ENCODE measurements at regions not wholly inside any gene's neighbourhood (a gene's known extent, or its start where the extent isn't known, plus 50 kb on each side); places are given as distances from the start of the nearest gene placed in this dataset.

DNA sequence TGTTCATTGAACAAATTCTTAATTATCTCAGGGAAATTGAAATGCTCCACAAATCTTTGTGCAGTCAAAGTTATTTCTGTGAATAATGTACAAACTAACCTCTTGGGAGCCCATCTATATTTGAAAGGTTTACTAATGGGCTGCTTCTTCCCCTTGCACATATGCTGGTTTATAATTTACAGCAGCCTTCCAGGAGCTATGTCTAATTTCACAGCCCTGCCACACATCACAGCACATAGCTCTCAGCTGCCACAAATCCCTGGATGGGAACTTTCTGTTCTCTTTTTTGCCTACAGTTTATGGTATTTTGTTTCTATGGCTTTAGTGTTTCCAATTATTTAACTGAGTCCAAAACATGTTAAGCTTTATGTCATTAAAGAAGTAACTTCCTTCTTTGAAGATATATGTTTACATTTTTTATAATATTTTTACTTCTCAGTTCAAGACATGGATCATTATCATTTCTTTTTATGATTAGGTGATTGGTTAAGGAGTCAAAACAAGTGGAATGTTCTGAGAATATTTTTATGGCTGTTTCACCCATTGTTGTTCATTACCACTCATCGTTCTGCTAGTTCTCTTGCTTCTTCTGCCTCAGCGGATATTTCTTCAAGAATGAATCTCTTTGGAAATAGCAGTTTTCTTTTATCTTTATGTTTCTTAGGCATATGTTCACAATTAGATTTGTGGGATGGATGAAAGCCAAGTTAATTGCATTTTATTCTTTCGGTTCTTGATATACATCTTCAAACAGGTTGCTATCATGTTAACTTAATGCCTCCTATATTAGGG is 475.6 kb upstream of the MIS18BP1 start:
- no peak overlapping the region for H3K27ac ChIP-seq (ENCODE audit: low read length)
- intact Hi-C loops (cut with micrococcal nuclease) = no loop called here
- Mint-ChIP-seq H3K9me3 (peaks cover 9 to 12% of the 10 kb centered on the region in 2 donors), H3K4me3 (no peak overlapping the region), H3K36me3 (no peaks in the 10 kb centered on the region), H3K4me1 (no peaks in the 10 kb centered on the region), H3K27ac (no peak overlapping the region), H3K27me3 (ENCODE audit: low read depth in 2 of 2) (no peaks in the 10 kb centered on the region)
- no peaks in the 10 kb centered on the region for H3K4me1 ChIP-seq (ENCODE audit: control insufficient read depth, insufficient read depth, low read length)
- H3K9me3 ChIP-seq (ENCODE audit: control insufficient read depth, insufficient read depth, low read length) = peaks cover 5% of the 10 kb centered on the region
- H3K36me3 ChIP-seq (ENCODE audit: control insufficient read depth, insufficient read depth, low read length) = no peaks in the 10 kb centered on the region
- DNase-seq (no peak), ATAC-seq (no peak)
- TF ChIP-seq, protein P1, sequence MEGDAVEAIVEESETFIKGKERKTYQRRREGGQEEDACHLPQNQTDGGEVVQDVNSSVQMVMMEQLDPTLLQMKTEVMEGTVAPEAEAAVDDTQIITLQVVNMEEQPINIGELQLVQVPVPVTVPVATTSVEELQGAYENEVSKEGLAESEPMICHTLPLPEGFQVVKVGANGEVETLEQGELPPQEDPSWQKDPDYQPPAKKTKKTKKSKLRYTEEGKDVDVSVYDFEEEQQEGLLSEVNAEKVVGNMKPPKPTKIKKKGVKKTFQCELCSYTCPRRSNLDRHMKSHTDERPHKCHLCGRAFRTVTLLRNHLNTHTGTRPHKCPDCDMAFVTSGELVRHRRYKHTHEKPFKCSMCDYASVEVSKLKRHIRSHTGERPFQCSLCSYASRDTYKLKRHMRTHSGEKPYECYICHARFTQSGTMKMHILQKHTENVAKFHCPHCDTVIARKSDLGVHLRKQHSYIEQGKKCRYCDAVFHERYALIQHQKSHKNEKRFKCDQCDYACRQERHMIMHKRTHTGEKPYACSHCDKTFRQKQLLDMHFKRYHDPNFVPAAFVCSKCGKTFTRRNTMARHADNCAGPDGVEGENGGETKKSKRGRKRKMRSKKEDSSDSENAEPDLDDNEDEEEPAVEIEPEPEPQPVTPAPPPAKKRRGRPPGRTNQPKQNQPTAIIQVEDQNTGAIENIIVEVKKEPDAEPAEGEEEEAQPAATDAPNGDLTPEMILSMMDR (IDR thresholded peaks at IDR 0.05) = no peak
- WGBS (ENCODE audit: insufficient coverage) = 90% methylated on average over 2 of the region's 3 CpGs
- no peaks in the 10 kb centered on the region for H3K27me3 ChIP-seq (ENCODE audit: control insufficient read depth, insufficient read depth, low read length)
- H3K4me3 ChIP-seq (ENCODE audit: low read length) = no peak overlapping the region

DNA sequence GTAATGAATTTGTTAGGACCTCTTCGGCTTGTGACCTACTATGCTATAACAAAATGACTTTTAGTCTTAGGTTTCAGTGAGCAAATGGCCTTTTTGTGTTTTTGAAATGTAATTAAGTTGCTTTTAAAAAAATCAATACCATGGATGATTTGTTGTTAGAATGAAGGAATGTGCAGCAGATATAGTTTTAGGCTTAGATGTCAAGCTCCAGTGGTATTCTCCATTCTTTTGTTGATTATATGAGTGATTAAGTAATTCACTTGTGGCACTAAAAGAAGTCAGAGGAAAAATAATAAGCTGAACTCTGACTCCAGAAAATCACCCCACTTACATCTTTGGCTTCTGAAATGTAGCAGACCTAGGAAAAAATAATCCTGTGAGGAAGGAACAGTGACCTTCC is 474.1 kb upstream of the MIS18BP1 start:
- Histone ChIP-seq H3K4me3 (ENCODE audit: low read length) (no peak overlapping the region), H3K9me3 (ENCODE audit: control insufficient read depth, insufficient read depth, low read length) (peaks cover 5% of the 10 kb centered on the region), H3K4me1 (ENCODE audit: control insufficient read depth, insufficient read depth, low read length) (no peaks in the 10 kb centered on the region), H3K27me3 (ENCODE audit: control insufficient read depth, insufficient read depth, low read length) (no peaks in the 10 kb centered on the region), H3K27ac (ENCODE audit: low read length) (no peak overlapping the region), H3K36me3 (ENCODE audit: control insufficient read depth, insufficient read depth, low read length) (no peaks in the 10 kb centered on the region)
- no peak for DNase-seq
- intact Hi-C loops (cut with micrococcal nuclease) = no loop called here
- ATAC-seq = no peak
- Mint-ChIP-seq H3K27ac (no peak overlapping the region), H3K36me3 (no peaks in the 10 kb centered on the region), H3K4me1 (no peaks in the 10 kb centered on the region), H3K9me3 (peaks cover 13 to 14% of the 10 kb centered on the region in 2 donors), H3K27me3 (ENCODE audit: low read depth in 2 of 2) (no peaks in the 10 kb centered on the region), H3K4me3 (no peak overlapping the region)
- TF ChIP-seq, protein P1 (IDR thresholded peaks at IDR 0.05) = no peak
- WGBS (ENCODE audit: insufficient coverage) = 100% methylated on average over 1 of the region's 1 CpG

- H3K4me1 ChIP-seq (ENCODE audit: control insufficient read depth, insufficient read depth, low read length) = no peaks in the 10 kb centered on the region
- H3K36me3 ChIP-seq (ENCODE audit: control insufficient read depth, insufficient read depth, low read length) = no peaks in the 10 kb centered on the region
- TF ChIP-seq, protein P1 (IDR thresholded peaks at IDR 0.05) = no peak
- no peaks in the 10 kb centered on the region for H3K27me3 Mint-ChIP-seq (ENCODE audit: low read depth in 2 of 2)
- peaks cover 18 to 20% of the 10 kb centered on the region in 2 donors for H3K9me3 Mint-ChIP-seq
- ATAC-seq (no peak), DNase-seq (no peak)
- no peak overlapping the region for H3K27ac Mint-ChIP-seq
- H3K9me3 ChIP-seq (ENCODE audit: control insufficient read depth, insufficient read depth, low read length) = peaks cover 5% of the 10 kb centered on the region
- no peaks in the 10 kb centered on the region for H3K4me1 Mint-ChIP-seq
- H3K4me3 Mint-ChIP-seq = no peak overlapping the region
- no peaks in the 10 kb centered on the region for H3K27me3 ChIP-seq (ENCODE audit: control insufficient read depth, insufficient read depth, low read length)
- H3K4me3 ChIP-seq (ENCODE audit: low read length) = no peak overlapping the region
- no peak overlapping the region for H3K27ac ChIP-seq (ENCODE audit: low read length)
- intact Hi-C loops (cut with micrococcal nuclease) = no loop called here
- no peaks in the 10 kb centered on the region for H3K36me3 Mint-ChIP-seq
Observed at GRCh38 chr14:45721472-45721871, 468.5 kb upstream of the MIS18BP1 start.

GRCh38 chr14:45716572-45716971 is 463.6 kb upstream of the MIS18BP1 start:
- H3K27me3 ChIP-seq (ENCODE audit: control insufficient read depth, insufficient read depth, low read length) = no peaks in the 10 kb centered on the region
- ATAC-seq = no peak
- Mint-ChIP-seq H3K4me3 (no peak overlapping the region), H3K36me3 (peaks cover 7% of the 10 kb centered on the region), H3K27ac (no peak overlapping the region), H3K4me1 (no peaks in the 10 kb centered on the region), H3K27me3 (ENCODE audit: low read depth in 2 of 2) (no peaks in the 10 kb centered on the region), H3K9me3 (peaks cover 16 to 19% of the 10 kb centered on the region in 2 donors)
- DNase-seq = no peak
- H3K9me3 ChIP-seq (ENCODE audit: control insufficient read depth, insufficient read depth, low read length) = peaks cover 3% of the 10 kb centered on the region
- WGBS (ENCODE audit: insufficient coverage) = 88% methylated on average over 7 of the region's 9 CpGs
- no peaks in the 10 kb centered on the region for H3K36me3 ChIP-seq (ENCODE audit: control insufficient read depth, insufficient read depth, low read length)
- no peak overlapping the region for H3K27ac ChIP-seq (ENCODE audit: low read length)
- no peak overlapping the region for H3K4me3 ChIP-seq (ENCODE audit: low read length)
- no peaks in the 10 kb centered on the region for H3K4me1 ChIP-seq (ENCODE audit: control insufficient read depth, insufficient read depth, low read length)
- intact Hi-C loops (cut with micrococcal nuclease) = no loop called here
- TF ChIP-seq, protein P1 (IDR thresholded peaks at IDR 0.05) = no peak
